ENCODE measurements at regions not wholly inside any gene's neighbourhood (a gene's known extent, or its start where the extent isn't known, plus 50 kb on each side); places are given as distances from the start of the nearest gene placed in this dataset.

DNA sequence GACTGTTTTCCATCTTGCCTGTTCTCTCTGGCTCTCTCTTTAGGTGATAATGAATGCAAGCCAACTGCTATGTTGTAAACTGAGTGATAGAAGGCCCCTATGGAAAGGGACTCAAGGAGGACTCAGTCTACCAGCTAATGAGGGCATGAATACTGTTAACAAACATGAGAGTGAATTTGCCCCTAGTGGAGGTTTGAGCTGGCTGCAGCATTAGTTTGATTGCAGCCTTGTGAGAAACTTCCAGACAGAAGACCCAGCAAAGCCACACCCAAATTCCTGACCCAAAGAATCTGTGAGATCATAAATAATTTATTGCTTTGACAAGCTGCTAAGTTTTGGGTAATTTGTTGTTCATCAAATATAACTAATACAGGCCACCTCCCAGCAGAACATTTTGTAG lies 50.0 kb upstream of the PLCB1 start:
- no peak overlapping the region for H4K8ac ChIP-seq (ENCODE audit: extremely low read depth, insufficient read depth, low read length)
- H2BK5ac ChIP-seq (ENCODE audit: low read depth, low read length): no peak overlapping the region
- H4K20me1 ChIP-seq (replicated peaks in 1 of 2; ENCODE audit: control insufficient read depth in 1 of 2, insufficient read depth in 2 of 2, low read length in 2 of 2): no peaks in the 10 kb centered on the region
- no peak overlapping the region for H4K91ac ChIP-seq (replicated peaks; ENCODE audit: insufficient read length, low read length)
- H3K18ac ChIP-seq (ENCODE audit: extremely low read depth, low read length): no peak overlapping the region
- no peaks in the 10 kb centered on the region for H3K4me1 ChIP-seq (replicated peaks in 1 of 4; ENCODE audit: control insufficient read depth in 3 of 4, insufficient read depth in 4 of 4, low read length in 3 of 4)
- ChIA-PET CTCF (ENCODE audit: partially characterized antibody) (interaction anchor here (0.8 to 2.9 kb wide), 17 partner anchors 9 to 639 kb away, joined by 3 to 12 read pairs (median 4); no protein-coding TSS in a partner anchor), POLR2A (ENCODE audit: partially characterized antibody) (no interaction called here)
- H2AK5ac ChIP-seq (ENCODE audit: low read depth, low read length): no peak overlapping the region
- no peak overlapping the region for H3K23ac ChIP-seq (ENCODE audit: insufficient read length)
- H3K4me2 ChIP-seq (ENCODE audit: insufficient read depth in 1 of 2, low read depth in 2 of 2, low read length in 2 of 2): no peak overlapping the region
- no peak overlapping the region for H3K4me3 ChIP-seq (ENCODE audit: extremely low read depth in 1 of 4, insufficient read depth in 2 of 4, low read depth in 3 of 4, low read length in 4 of 4)
- DNase-seq (ENCODE audit: low read depth in 1 of 2, low spot score in 2 of 2) (peak in 1 of 2 experiments; percentile 3), FAIRE-seq (peak; percentile 85)
- no peak overlapping the region for H2BK20ac ChIP-seq (ENCODE audit: low read length)
- H3K9me3 ChIP-seq (ENCODE audit: insufficient read depth in 2 of 2, low read depth in 1 of 2, low read length in 1 of 2): no peaks in the 10 kb centered on the region
- no peaks in the 10 kb centered on the region for H3K79me2 ChIP-seq (ENCODE audit: control insufficient read depth in 1 of 2, insufficient read depth in 2 of 2, low read length in 2 of 2)
- no peak overlapping the region for H3K4ac ChIP-seq (replicated peaks; ENCODE audit: insufficient read length, low read depth, low read length)
- H3K56ac ChIP-seq (replicated peaks; ENCODE audit: insufficient read length, low read depth, low read length): no peak overlapping the region
- no peak overlapping the region for H2BK15ac ChIP-seq (ENCODE audit: low read length)
- H3K36me3 ChIP-seq (ENCODE audit: control insufficient read depth in 2 of 4, insufficient read depth in 4 of 4, low read length in 3 of 4): no peaks in the 10 kb centered on the region
- H3K79me1 ChIP-seq (ENCODE audit: low read depth, low read length): no peaks in the 10 kb centered on the region
- no peak overlapping the region for H3K14ac ChIP-seq (ENCODE audit: insufficient read length)
- no peak overlapping the region for H2BK12ac ChIP-seq (ENCODE audit: low read depth, low read length)
- no peak overlapping the region for H3K9ac ChIP-seq (replicated peaks in 1 of 4; ENCODE audit: extremely low read depth in 1 of 4, low read depth in 3 of 4, low read length in 3 of 4)
- H2BK120ac ChIP-seq (replicated peaks; ENCODE audit: low read depth, low read length): no peak overlapping the region
- H3K27ac ChIP-seq (ENCODE audit: low read depth, low read length): no peak overlapping the region
- no peaks in the 10 kb centered on the region for H3K27me3 ChIP-seq (replicated peaks in 1 of 4; ENCODE audit: control insufficient read depth in 3 of 4, extremely low read depth in 1 of 4, insufficient read depth in 3 of 4, low read length in 3 of 4)
- H3K23me2 ChIP-seq (ENCODE audit: low read depth, low read length): no peaks in the 10 kb centered on the region
- no peak overlapping the region for H4K5ac ChIP-seq (ENCODE audit: insufficient read length, low read depth, low read length)
- no peak overlapping the region for H2AFZ ChIP-seq (ENCODE audit: low read length)
- TF ChIP-seq CHD2 (IDR thresholded peaks at IDR 0.05; ENCODE audit: low read length) (no peak), SUZ12 (IDR thresholded peaks at IDR 0.05; ENCODE audit: low read length) (no peak), EZH2 (IDR thresholded peaks at IDR 0.05; ENCODE audit: low read depth, low read length, severe bottlenecking) (no peak), EP300 (IDR thresholded peaks at IDR 0.05; ENCODE audit: borderline replicate concordance in 1 of 2, low read depth in 2 of 2, low read length in 2 of 2) (no peak), JUND (IDR thresholded peaks at IDR 0.05; ENCODE audit: low read length) (no peak), BACH1 (IDR thresholded peaks at IDR 0.05; ENCODE audit: low read length) (no peak), CEBPB (IDR thresholded peaks at IDR 0.05; ENCODE audit: low read depth, low read length) (no peak)
- TF ChIP-seq, protein P1, sequence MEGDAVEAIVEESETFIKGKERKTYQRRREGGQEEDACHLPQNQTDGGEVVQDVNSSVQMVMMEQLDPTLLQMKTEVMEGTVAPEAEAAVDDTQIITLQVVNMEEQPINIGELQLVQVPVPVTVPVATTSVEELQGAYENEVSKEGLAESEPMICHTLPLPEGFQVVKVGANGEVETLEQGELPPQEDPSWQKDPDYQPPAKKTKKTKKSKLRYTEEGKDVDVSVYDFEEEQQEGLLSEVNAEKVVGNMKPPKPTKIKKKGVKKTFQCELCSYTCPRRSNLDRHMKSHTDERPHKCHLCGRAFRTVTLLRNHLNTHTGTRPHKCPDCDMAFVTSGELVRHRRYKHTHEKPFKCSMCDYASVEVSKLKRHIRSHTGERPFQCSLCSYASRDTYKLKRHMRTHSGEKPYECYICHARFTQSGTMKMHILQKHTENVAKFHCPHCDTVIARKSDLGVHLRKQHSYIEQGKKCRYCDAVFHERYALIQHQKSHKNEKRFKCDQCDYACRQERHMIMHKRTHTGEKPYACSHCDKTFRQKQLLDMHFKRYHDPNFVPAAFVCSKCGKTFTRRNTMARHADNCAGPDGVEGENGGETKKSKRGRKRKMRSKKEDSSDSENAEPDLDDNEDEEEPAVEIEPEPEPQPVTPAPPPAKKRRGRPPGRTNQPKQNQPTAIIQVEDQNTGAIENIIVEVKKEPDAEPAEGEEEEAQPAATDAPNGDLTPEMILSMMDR (IDR thresholded peaks at IDR 0.05; ENCODE audit: control extremely low read depth in 1 of 3, insufficient read depth in 1 of 3, low read depth in 1 of 3, low read length in 3 of 3): peak in 2 of 3 experiments; percentile 43 to 72; a peak in 3 of 4 replicates

Measured in H1 (cell line).